ENCODE measurements at regions not wholly inside any gene's neighbourhood (a gene's known extent, or its start where the extent isn't known, plus 50 kb on each side); places are given as distances from the start of the nearest gene placed in this dataset.
"Not testable (repeated sequence)": the region's sequence is repeated elsewhere in the genome, so short reads cannot be mapped to it uniquely, and the experiment has no call there.

DNA sequence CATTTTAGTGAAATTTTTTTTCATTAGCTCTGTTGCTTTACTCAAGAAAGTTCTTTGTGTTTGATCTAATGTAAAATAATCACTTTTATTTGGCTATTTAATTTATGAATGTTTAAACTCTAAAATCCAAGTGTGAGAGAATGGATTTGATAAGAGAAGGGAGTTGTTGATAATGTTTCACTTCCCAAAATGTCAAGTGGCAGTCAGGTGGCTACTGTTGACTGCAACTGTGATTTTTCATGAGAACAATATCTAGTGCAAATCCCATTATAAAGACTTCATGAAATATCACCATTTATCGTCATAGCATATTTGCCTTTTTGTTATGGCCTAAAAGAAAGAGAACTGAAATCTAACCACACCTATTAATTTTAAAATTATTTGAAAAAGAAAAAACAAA, 118.3 kb upstream of the SNX2 start:
- H3K4me3 ChIP-seq = no peak overlapping the region
- no peak overlapping the region for H3K27ac ChIP-seq

DNA sequence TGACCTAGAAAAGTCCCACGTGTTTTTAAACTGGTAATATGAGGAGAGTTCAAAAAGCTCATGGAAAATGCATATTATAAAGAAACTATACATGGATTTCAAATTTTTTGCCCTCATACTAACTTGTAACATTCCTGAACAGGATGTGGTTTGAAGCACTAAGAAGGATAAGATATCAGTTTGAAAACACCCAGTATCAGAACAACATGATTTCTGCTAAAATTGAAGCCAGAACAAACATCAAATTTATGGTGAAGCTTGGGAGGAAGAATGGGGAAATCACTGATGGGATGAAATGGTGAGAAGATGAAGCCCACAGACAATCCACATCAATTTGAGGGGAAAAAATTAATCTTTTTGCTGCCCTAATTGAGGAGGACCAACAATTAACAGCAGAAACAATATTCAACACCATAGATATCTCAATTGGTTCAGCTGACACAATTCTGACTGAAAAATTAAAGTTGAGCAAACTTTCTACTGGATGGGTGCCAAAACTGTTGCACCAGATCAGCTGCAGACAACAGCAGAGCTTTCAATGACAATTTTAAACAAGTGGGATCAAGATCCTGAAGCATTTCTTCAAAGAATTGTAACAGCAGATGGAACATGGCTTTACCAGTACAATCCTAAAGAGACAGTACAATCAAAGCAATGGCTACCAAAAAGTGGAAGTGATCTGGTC, 113.2 kb upstream of the SNX2 start:
- no peak overlapping the region for H3K27ac ChIP-seq
- no peak overlapping the region for H3K4me3 ChIP-seq

DNA sequence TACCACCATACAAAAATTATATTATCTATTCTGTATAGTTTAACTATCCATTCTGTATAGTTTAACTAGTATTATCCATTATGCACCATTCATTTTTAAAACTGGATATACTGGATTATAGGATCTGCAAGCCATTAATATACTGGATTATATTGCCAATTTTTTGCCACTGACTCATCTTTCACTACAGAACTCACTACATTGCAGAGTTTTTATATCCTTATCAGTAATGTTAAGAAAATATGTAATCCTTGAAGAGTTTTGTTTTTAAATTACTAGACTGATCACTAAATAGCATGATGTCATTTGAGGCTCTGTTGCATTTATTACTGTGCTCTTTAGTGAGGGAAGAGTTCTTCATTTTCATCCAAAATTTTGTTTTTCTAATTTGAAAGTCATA, 109.8 kb upstream of the SNX2 start:
- no peak overlapping the region for H3K4me3 ChIP-seq
- H3K27ac ChIP-seq = no peak overlapping the region

DNA sequence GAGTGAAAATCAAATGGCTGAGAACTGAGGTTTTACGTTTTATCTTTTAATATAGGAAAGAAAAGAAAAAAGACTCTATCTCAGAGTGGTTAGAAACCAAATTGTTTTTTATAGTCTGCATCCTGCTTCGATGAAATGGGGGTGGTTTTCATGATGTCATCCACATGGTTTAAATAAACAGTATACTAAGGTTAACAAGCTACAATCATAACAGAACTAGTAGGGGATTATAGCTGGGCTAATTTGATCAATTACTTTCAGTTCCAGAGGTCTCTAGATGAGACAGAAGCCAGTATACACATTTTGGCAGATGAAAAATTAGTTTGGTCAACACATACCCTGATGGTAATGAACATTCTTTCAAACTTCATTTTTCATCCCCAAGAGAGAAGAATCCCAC, 106.3 kb upstream of the SNX2 start:
- no peak overlapping the region for H3K4me3 ChIP-seq
- H3K27ac ChIP-seq = peak overlapping the region in 1 of 21 experiments; percentile 26

DNA sequence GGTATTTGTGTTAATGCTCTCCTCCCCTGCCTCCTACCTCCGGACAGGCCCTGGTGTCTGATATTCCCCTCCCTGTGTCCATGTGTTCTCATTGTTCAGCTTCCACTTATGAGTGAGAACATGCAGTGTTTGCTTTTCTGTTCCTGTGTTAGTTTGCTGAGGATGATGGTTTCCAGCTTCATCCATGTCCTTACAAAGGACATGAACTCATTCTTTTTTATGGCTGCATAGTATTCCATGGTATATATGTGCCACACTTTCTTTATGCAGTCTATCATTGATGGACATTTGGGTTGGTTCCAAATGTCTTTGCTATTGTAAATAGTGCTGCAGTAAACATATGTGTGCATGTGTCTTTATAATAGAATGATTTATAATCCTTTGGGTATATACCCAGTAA, 105.2 kb upstream of the SNX2 start:
- H3K27ac ChIP-seq, H3K4me3 ChIP-seq: not testable (repeated sequence)

DNA sequence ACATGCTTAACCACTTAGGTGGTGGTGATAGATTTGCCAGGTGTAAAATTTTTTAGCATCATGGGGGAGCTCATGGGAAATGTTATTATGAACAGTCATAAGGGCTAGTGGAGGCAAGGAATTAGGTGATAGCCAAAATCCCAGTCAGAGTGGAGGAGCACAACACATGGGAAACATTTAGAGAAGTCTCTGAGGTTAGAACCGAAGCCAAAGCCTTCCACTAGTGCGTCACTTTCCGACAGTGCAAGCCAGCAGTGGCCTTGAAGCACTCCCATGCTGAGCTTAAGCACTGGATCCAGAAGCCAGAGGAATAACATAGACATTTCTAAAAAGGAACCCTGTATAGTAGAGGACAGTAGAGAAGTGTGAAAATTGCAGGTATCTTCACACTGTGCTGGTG, 101.5 kb upstream of the SNX2 start:
- H3K27ac ChIP-seq = peak overlapping the region in 7 of 21 experiments; percentile 3 to 81 (median 52)
- H3K4me3 ChIP-seq = no peak overlapping the region

DNA sequence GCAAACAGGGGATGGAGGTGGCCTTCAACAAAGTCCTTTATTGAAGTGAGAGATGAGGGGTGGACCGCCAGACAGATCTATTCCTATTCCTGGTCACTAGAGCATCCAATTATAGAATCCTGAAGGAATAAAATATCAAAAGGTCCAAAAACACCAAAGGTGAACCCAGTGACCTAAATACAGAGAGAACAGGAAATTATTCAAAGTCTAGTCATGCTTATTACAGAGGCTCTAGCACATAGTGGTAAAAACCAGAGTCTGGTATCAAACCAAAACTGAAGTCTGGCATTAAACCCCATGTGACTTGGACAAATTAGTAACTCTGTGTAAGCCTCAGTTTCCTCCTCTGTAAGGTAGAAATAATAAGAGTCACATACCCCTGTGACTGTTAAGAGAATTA, 100.5 kb upstream of the SNX2 start:
- peak overlapping the region in 3 of 21 experiments; percentile 52 to 81 (median 77) for H3K27ac ChIP-seq
- H3K4me3 ChIP-seq = no peak overlapping the region

DNA sequence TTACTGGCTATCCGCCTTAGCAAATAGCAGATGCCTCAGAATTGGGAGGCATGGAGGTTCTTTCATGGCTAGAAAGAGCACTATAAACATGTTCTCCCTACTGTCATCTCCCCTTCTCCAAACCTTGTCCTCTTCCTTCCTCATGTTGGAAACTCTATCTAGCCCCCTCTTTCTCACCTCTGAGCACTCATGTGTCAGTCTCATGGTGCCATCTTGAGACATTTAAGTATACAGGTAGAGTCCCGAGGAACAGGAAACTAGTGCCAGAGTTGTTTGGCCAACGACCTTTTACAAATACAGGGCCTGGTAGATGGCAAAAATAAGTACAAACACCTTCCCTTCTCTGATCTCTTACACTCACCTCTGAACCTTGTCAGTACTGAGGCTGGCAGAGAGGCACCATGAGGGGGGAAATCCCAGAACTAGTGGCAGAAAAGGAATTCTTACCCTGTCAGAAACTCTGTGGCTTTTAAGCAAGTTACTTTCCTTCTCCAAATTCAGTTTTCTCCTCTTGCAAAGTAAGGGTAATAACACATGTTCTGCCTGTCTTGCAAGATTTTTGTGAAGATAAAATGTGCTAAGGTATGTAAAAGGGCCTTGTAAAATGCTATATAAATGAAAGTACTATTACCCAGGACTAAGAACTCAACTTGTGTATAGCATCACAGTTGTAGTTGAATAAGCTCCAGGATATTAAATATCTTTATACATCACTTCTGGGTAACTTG, 94.1 kb upstream of the SNX2 start:
- Histone ChIP-seq H3K4me3 (no peak overlapping the region), H3K27ac (no peak overlapping the region)

DNA sequence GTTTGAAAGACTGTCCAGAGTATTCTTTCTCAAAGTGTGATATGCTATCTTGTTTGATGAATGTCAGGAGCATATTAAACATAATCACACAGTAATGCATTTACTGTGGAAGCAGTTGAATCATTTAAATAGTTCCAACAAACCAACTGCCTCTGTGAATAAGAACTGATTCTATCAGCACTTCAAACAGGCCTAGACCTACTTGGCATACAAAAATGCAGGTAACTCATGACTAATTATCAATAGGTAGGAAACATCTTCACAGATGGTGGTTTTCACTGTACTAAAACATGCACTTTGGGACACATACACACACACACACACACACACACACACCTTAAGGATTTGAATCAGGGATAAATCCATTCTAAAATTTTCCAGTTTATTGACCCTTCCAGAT, 91.2 kb upstream of the SNX2 start:
- Histone ChIP-seq H3K27ac (no peak overlapping the region), H3K4me3 (no peak overlapping the region)

DNA sequence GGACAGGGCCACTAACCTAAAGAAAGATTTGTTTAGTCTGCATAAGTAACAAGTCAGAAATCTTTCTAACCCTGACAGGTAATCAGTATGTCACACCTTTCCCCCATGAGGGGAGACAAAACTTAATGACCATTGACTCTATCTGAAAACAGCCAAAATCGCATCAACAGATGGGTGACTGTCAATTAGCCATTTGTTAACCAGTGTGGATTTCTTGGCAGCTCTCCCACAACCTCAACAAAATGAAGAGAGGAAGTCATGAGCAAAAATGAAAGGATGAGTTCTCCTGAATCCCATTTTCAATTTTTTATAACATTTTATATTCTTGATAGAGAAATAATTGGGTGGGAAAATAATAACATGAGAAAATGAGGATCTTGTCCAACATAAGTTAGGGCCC, 84.6 kb upstream of the SNX2 start:
- Histone ChIP-seq H3K4me3 (no peak overlapping the region), H3K27ac (no peak overlapping the region)

DNA sequence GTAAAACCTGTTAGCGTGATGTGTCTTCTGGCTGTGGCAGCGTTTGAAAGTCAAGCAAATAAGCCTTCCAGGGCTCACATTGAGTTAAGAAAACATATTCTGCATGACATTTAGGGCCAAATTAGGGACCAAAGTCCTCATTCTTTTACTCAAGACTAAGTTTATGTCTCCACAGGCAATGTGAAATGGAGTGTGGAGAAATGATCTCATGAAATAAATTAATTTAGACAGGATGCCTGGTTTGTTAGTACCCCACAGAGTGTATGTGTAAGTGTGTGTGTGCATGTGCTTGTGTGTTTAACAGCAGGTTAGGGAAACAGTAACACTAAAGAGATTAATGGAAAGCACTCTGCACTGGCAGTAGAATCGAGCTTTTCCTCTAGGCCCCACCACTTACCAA, 82.9 kb upstream of the SNX2 start:
- Histone ChIP-seq H3K27ac (no peak overlapping the region), H3K4me3 (no peak overlapping the region)

DNA sequence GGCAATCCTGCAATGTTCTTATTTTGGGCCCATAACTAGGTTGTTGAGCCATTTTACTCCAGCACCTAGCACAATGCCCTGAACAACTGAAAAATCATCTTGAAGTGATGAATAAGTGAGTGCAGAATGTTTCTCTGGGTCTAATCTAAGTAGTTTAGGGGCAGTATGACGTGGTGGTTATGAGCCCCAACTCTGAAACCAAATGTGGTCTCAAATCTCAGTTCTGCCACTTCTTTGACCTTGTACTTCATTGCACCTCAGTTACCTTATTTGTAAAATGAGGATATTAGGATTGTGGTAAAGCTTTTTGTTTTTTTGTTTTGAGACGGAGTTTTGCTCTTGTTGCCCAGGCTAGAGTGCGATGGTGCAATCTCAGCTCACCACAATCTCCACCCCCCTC, 80.9 kb upstream of the SNX2 start:
- Histone ChIP-seq H3K4me3 (no peak overlapping the region), H3K27ac (no peak overlapping the region)

DNA sequence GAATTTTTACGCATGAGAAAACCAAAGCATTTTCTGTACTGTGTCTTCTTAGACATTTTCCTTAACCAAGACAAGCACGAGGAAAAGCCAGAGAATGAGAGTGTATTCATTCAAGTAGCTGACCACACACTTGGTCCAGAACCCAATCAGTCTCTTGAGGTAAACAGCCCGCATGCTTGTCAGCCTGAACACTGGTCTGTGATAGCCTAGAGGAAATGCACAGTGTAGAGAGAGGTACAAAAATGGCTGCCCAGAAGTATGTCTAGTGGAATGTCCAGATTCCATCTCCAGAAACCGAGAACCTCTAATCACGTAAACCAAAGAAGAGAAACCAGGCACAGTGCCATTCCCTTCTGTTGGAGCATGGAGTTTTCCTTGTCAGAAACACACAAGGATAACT, 80.0 kb upstream of the SNX2 start:
- no peak overlapping the region for H3K27ac ChIP-seq
- H3K4me3 ChIP-seq = no peak overlapping the region

DNA sequence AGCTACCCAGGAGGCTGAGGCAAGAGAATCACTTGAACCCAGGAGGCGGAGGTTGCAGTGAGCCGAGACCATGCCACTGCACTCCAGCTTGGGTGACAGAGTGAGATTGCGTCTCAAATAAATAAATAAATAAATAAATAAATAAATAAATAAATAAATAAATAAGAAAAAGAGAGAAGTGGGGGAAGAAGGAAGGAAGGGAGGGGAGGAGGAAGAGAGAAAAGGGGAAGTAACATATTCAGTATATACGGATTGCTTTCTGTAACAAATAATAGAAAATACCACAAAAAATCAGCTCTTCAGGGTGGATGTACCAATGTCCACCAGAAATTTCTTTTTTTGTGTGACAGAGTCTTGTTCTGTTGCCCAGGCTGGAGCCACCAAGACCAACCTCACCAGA, 78.1 kb upstream of the SNX2 start:
- H3K4me3 ChIP-seq = not testable (repeated sequence)
- peak overlapping the region in 2 of 21 experiments; percentile 3 to 44 for H3K27ac ChIP-seq

DNA sequence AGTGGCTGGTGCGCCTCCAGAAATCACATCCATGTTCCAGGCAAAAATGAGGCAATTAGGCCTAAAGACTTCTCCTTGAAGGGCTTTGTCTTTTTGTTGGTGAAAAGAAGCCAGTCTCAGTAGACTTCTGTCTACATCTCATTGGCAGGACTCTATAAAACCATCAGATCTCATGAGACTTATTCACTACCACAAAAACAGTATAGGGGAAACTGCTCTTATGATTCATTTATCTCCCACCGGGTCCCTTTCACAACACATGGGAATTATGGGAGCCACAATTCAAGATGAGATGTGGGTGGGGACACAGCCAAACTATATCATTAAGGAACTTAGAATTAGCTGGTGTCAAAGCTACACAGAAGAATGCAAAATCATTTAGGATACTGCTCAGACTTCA, 77.7 kb upstream of the SNX2 start:
- H3K27ac ChIP-seq = peak overlapping the region in 2 of 21 experiments; percentile 3 to 44
- H3K4me3 ChIP-seq = no peak overlapping the region

DNA sequence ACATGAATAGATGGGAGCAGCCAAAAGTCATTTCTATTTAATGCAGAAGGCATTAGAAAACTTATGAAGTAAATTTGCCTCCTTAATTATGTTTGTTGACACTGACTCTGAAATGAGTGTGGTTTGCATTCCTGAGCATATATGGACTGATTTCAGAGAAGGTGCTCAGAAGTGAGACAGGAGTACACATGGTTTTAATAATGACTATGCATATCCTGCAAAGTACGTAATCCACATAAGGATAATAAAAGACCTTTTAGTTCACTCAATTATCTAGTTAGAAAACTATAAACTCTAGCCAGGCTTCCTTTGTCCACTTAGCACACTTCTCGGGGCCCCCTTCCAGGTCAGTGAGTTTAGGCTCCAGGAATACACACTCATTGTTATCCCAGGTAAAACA, 75.7 kb upstream of the SNX2 start:
- Histone ChIP-seq H3K4me3 (no peak overlapping the region), H3K27ac (no peak overlapping the region)

DNA sequence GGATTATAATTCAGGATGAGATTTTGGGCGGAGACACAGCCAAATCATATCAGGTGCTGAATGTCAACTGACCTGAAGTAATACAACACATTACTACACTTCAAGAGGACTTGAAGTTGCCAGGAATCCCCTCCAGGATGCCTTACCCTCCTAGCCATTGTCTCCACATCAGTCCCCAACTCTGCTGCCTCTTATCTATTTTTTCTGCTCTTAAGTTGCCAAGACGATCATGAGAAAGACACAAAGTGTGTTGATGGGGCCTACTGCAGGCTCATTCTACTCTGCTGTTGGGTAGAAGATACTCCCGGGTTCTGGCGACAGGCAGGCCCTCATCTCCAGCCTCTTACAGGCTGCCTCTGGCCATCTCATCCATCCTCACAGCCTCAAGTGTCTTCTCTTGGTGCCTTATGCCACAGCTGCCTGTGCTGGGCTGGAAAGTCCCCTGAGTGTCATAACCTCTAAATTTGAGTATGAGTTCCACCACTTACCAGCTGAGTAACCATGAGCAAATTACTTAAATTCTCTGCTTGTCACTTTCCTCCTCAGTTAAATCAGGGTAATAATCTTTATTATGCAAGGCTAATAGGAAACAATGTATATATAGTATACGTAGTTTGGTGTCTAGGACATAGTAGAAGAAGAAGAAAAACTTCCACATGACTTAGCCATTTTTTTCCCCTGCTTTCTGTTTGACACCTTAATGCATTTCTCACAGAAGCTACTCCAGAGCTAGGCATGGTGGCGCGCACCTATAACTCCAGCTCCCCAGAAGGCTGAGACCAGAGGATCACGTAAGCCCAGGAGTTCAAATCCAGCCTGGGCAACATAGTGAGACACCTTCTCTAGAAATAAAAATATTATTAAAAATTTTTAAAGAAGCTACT, 73.0 kb upstream of the SNX2 start:
- Histone ChIP-seq H3K4me3 (no peak overlapping the region), H3K27ac (peak overlapping the region in 1 of 21 experiments; percentile 64)

DNA sequence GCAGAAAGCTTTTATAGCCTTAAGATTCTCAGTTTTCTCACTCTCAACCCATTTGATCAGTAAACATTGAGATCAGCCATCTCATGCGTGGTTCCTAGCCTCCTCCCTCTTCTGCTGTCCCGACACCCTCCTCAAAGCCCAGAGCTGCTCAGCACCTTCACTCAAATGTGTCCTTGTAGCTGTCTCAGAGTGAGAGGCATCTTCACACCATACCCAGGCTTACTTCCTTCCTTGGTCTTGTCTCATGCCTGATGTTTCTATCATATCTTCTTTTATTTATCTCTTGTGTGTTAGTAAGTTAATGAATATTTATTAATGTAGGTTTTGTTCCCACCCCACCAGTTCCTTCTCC, 72.4 kb upstream of the SNX2 start:
- Histone ChIP-seq H3K4me3 (no peak overlapping the region), H3K27ac (peak overlapping the region in 1 of 21 experiments; percentile 14)

DNA sequence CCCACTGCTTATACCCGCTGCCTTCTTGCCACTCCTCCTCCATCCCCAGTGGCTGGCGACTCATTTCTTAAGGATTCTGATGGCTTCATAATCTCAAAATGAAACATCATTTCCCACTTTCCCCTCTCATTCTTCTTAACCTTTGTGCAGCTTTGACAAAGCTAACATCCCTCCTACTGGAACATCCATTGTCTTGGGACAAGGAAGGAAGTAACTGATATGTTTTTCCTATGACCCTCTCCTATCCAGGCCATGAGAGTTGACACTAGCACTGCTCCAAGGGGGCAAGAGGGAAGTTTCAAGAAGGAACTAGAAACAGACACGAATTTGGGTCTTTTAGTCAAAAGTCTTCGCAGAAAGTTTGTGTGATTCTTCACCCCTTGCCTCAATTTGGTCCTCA, 71.7 kb upstream of the SNX2 start:
- H3K27ac ChIP-seq = peak overlapping the region in 1 of 21 experiments; percentile 14
- H3K4me3 ChIP-seq = no peak overlapping the region

DNA sequence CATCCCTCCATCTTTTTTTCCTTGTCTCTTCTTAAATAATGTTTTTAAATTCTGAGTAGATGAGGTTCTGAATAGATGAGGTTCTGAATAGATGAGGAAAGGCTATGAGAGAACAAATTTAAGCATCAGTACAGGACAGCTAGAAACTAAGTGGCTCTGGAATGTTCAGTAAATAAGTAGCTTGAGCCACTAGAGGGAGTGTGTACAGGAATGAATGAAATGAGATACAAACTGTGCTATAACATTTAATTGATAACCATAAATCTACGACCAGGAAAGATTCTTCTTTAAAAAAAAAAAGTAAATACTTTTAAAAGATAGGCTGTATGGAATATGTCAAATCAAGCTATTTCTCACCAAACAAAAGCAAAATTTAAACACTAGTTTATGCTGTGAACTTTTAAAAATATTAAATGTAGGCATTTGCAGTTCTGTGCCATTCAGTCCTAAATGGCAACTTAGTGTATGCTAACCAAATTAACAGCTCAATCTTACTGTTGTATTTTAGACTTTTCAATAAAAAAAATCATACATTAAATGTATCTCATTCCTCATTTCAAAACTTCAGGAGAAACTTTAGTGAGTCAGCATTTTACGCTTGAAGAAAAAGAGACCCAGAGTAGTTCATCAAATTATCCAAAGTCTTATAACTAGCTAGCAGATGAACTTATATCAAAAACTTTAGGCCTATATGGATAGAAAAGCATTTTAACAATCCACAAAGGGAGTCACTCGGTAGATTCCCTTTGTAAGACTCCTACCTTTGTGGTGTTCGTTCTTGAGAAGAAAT, 70.4 kb upstream of the SNX2 start:
- Histone ChIP-seq H3K27ac (no peak overlapping the region), H3K4me3 (no peak overlapping the region)

Measured in skin epidermis (tissue), 12 donors.